HG02571 (cell line): ENCODE measurements at regions not wholly inside any gene's neighbourhood (a gene's known extent, or its start where the extent isn't known, plus 50 kb on each side); places are given as distances from the start of the nearest gene placed in this dataset.
"Not testable (repeated sequence)": the region's sequence is repeated elsewhere in the genome, so short reads cannot be mapped to it uniquely, and the experiment has no call there.

ENCODE experiments used
- ATAC-seq: cut with Tn5 transposase; IDR thresholded peaks from one replicate; pipeline ENCODE4 v1.9.1; 2021; ENCODE audit warnings: mild to moderate bottlenecking, moderate library complexity; ENCODE audit not compliant: unreplicated experiment

DNA sequence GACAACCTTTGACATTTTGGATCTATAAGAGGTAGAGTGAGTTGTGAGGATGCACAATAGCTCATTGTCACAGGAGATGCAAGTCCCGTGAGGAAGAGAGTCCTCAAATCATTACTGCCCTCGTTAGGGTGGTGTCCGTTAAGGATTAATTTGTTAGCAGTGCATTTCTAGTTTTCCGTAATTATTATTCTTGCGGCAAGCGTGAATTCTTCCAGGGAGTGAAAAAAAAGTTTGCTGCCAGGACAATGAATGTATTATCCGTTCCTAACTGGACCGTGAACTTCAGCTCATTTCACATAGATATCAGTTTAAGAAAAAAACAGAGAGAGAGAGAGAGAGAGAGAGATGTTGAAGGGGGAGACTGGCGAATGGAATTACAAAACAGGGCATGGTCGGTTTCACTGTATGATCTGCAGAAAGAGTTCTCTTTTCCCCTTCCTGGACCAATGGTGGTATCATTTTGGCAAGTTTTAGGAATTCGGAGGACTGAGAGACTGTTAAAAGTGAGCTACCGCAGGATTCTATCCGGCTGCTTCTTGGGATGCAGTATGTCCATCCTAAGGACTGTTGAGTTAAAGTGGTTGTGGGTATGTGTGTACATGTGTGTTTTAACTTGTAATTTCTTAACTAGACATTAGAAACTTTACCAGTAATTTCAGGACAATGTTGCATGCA lies 216.0 kb upstream of the NFIA start:
- ATAC-seq, result no peak

- no peak for ATAC-seq
Measured at GRCh38 chr1:60865166-60865565, 217.2 kb upstream of the NFIA start.

DNA sequence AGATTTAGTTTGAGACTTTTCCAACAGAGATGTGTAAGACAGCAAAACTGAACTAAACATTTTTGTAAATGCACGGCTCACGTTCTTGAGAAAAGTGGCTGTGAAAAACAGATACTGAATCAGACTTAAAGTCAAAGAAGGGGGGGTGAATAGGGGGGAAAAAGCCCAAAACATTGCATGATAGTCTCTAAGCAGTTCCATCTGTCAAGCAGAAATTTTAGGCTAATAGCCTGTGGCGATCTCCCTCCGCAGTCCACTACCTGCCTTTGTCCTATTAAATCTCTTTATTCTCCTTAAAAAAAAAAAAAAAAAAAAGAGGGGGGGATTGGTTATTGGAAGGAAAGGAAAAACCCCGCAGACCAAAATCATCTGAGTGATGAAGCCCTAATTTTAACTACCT lies 217.6 kb upstream of the NFIA start:
- no peak for ATAC-seq

- ATAC-seq, result no peak
Measured at GRCh38 chr1:60863131-60863530, 219.2 kb upstream of the NFIA start.

- ATAC-seq, result no peak
Measured at GRCh38 chr1:60861961-60862567, 220.3 kb upstream of the NFIA start.

DNA sequence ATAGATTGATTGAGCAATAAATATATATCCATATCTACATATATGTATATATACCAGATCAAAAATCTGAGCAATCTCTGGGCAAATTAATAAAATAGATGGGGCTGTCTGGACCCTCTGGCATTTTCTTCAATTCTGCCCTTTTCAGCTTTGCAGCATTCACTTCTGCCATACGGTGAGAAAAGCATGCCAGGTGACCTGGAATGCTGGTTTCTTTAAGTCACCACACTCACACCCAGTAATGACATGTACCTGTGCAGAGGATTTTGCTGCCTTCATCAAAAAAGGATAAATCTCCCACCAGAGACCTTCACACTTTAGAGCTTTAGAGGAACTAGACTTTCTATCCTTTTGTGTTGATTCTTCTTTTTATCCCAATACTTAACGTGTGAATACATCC lies 223.2 kb upstream of the NFIA start:
- ATAC-seq, result no peak

DNA sequence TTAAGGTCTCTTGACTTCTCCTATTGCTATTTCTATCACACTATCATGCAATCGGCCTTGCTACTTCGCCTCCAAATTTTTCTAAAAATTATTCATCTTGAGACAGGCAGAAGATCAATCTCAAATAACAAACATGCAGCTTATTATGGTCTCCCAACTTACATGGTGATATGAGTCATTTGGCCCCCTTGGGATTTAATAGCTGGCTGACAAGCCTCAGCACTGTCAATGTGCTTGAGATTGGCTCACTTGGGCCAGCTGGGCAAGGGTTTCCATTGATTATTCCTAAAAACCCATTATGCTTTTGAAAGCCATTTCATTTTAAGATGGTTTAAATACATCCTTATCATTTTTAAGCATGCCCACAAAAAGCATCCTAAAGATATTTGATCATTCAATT lies 224.5 kb upstream of the NFIA start:
- ATAC-seq, result no peak

GRCh38 chr1:60850084-60850483 lies 232.3 kb upstream of the NFIA start:
- no peak for ATAC-seq

GRCh38 chr1:60849401-60849800 lies 233.0 kb upstream of the NFIA start:
- ATAC-seq, result no peak

- ATAC-seq, result no peak
Measured at GRCh38 chr1:60848583-60849188, 233.7 kb upstream of the NFIA start.

DNA sequence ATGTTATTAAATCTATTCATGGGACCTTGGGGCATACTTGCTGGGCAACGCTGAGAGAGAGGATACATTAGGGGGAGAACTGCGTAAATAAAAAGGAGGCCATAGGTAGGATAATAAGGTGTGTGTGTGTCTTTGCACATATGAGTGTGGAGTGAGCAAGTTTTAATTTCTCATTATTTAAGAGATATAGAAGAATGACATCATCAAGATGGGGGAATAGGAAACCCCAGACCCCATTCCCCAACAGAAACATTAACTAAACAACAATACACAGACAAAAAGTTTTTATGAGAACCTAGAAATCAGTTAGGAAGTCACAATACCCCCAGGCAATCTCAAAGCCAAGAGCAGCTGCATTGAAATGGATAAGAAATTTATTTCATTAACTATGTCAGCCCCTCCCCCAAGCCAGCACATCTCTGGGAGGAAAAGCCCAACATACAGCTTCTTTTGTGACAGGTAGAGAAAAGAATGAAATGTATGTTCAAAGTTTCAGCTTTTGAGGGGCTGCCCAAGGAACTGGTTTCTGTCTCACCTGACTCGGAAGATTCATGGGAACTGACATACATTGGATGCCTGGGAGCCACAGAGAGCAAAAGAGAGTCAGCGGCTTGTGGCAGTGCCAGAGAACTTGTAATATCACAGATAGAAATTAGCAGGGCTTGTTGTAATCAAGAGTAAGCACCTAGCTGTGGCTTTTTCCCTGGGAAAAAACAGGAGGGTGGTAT lies 234.3 kb upstream of the NFIA start:
- ATAC-seq, result no peak

DNA sequence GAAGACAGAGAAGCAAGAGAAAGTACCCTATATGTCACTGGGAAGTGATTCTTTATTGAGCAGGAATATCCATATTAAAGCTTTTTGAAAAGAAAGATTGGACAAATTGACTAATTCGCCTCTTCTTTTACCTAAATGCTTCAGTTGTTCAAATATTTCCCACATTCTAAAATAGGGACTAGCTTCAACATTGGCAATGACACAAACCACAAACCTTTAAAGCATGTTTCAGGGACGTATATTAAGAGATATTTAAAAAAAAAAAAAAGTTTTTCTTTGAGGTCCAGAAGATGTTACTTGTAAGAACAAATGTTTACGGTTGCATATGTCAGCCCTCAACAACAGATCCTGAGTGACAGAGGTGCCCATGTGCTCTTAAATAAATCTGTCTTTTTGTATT lies 235.0 kb upstream of the NFIA start:
- no peak for ATAC-seq

DNA sequence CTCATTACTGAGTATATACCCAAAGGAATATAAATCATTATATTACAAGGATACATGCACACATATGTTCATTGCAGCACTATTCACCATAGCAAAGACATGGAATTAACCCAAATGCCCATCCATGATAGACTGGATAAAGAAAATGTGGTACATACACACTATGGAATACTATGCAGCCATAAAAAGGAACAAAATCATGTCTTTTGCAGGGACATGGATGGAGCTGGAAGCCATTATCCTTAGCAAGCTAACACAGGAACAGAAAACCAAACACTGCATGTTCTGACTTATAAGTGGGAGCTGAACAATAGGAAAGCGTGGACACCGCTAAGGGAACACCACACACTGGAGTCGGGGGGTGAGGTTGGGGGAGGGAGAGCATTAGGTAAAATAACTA lies 236.7 kb upstream of the NFIA start:
- not testable (repeated sequence) for ATAC-seq

DNA sequence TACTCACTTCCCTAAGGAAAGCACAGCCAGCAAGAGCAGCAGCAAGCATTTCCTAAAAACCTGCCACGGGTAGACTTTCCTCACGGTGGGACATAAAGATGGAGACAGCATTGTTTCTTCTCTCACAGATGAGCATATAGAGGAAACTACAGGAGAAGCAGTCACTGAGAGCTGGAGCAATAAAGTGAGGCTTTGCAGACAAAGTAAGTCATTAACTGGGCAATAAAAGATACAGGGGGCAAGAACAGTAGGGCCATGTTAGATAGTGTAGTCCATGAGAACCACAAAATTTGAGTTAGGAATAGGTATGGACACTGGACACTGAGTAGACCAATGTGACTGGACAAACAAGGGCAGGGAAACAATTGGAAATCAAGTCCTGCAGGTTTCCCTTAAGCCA lies 240.1 kb upstream of the NFIA start:
- no peak for ATAC-seq

GRCh38 chr1:60841116-60842046 lies 241.0 kb upstream of the NFIA start:
- ATAC-seq, result no peak

GRCh38 chr1:60840476-60840875 lies 241.9 kb upstream of the NFIA start:
- not testable (repeated sequence) for ATAC-seq

DNA sequence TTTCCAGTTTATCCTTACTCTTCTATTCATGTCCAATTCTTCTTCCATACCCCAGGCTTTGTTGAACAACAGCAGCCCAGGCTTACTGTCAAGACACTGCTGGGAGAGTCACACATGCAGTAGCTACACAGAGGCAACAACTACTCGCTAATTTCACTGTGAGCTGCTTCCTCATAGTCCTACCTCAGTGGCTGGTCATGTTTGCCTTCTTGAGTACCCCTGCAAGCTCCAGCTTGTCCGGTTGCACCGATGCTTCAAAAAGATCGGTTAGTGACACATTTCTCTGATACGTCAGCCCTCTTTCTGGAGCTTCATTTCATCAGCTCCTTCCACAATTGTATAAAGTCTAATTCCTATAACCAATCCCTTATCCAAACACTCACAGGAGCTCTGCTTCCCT lies 246.7 kb upstream of the NFIA start:
- no peak for ATAC-seq

- no peak for ATAC-seq
Measured at GRCh38 chr1:60833173-60833572, 249.2 kb upstream of the NFIA start.

DNA sequence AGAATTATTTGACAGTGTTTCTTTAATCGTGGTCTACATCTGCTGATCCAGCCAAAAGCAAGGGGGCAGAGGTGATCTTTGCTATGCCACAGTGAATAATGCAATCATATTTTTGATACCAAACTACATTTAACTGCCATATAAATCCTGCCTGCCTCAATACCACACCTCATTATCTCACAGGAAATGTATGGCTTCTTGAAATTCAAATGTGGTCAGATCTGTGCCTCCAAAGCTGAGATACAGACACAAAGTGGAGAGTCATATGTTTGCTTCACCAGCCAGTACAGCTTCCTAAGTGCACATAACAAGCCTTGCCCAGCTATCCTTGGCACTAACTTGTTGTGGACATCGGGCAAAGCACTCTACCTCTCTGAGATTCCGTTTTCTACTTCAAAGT lies 250.0 kb upstream of the NFIA start:
- ATAC-seq, result no peak

DNA sequence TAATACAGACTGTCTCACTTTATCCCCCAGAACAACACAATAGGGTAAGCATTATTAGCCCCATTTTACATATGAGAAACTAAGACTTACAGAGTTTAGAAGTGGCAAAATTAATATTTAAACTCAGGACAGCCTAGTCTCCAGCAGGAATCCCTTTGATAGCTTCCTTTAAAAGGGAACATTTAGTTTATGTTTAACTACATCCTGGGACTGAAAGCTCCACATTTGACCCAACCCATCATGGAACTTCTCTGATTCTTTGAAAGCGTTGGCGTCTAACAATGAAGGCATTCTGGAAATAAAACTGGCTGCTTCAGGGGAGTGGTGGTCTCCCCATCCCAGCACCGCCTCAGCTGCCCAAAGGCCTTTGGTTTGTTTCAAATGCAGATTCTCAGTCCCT lies 250.6 kb upstream of the NFIA start:
- ATAC-seq, result no peak

GRCh38 chr1:60828944-60829343 lies 253.4 kb upstream of the NFIA start:
- ATAC-seq, result no peak
